H1 (cell line): ENCODE measurements at regions not wholly inside any gene's neighbourhood (a gene's known extent, or its start where the extent isn't known, plus 50 kb on each side); places are given as distances from the start of the nearest gene placed in this dataset.

Source experiments
- CTCF ChIA-PET: fragments of 300-600 bp; sonication (Branson Sonifier 250); formaldehyde crosslinking; loops from one replicate; lab custom pipeline; 2021; ENCODE audit not compliant: partially characterized antibody; lab: Charles Lee
- POLR2A ChIA-PET: fragments of 300-600 bp; sonication (Branson Sonifier 250); formaldehyde crosslinking; loops from one replicate; lab custom pipeline; 2021; ENCODE audit warnings: inconsistent platforms; ENCODE audit not compliant: partially characterized antibody; lab: Charles Lee
- DNase-seq, 2 experiments: peaks; one replicate each; pipeline versions ENCODE4 v3.0.0 to v3.0.0-alpha.2; 2010 to 2022; ENCODE audit warnings: low spot score in 2 of 2, low read depth in 1 of 2, mixed read lengths in 1 of 2
- FAIRE-seq: peaks from 2 replicates; lab custom pipeline; 2011; peaks lifted over from hg19 to GRCh38; lab: Jason Lieb, UNC
- H2AFZ ChIP-seq: 2 replicates; pipeline ENCODE4 v1.8.1; 2012; ENCODE audit warnings: low read length, inconsistent platforms
- H2AK5ac ChIP-seq: 2 replicates; pipeline ENCODE4 v1.6.1; 2013; ENCODE audit warnings: low read depth, low read length
- H2BK120ac ChIP-seq: replicated peaks from 2 replicates; pipeline ENCODE3; 2013; ENCODE audit warnings: low read depth, low read length, inconsistent platforms
- H2BK12ac ChIP-seq: 2 replicates; pipeline ENCODE4 v1.6.1; 2013; ENCODE audit warnings: low read depth, low read length
- H2BK15ac ChIP-seq: 2 replicates; pipeline ENCODE4 v1.6.1; 2013; ENCODE audit warnings: low read length
- H2BK20ac ChIP-seq: 2 replicates; pipeline ENCODE4 v1.6.1; 2013; ENCODE audit warnings: low read length
- H2BK5ac ChIP-seq: 2 replicates; pipeline ENCODE4 v1.6.1; 2013; ENCODE audit warnings: low read depth, low read length
- H3K14ac ChIP-seq: 2 replicates; pipeline ENCODE4 v1.6.1; 2013; ENCODE audit warnings: inconsistent platforms; ENCODE audit not compliant: insufficient read length
- H3K18ac ChIP-seq: 2 replicates; pipeline ENCODE4 v1.6.1; 2013; ENCODE audit warnings: low read length; ENCODE audit errors: extremely low read depth
- H3K23ac ChIP-seq: 2 replicates; pipeline ENCODE4 v1.6.1; 2013; ENCODE audit warnings: inconsistent platforms; ENCODE audit not compliant: insufficient read length
- H3K23me2 ChIP-seq: 2 replicates; pipeline ENCODE4 v1.6.1; 2013; ENCODE audit warnings: low read depth, low read length
- H3K27ac ChIP-seq: 2 replicates; pipeline ENCODE4 v1.6.1; 2011; ENCODE audit warnings: low read depth, low read length, inconsistent platforms
- H3K27me3 ChIP-seq, 4 experiments: replicated peaks in 1 of 4; 1 replicate in 1 of 4; 2 replicates in 3 of 4; pipeline versions ENCODE4 v1.6.1 to v1.8.1; 2011 to 2013; ENCODE audit warnings: low read length in 3 of 4, mild to moderate bottlenecking in 3 of 4, inconsistent platforms in 2 of 4, mixed read lengths in 2 of 4, moderate library complexity in 1 of 4; ENCODE audit not compliant: control insufficient read depth in 3 of 4, insufficient read depth in 3 of 4; ENCODE audit errors: extremely low read depth in 1 of 4
- H3K36me3 ChIP-seq, 4 experiments: 2 replicates each; pipeline versions ENCODE4 v1.6.1 to v1.8.1; 2011 to 2013; ENCODE audit warnings: mild to moderate bottlenecking in 4 of 4, low read length in 3 of 4, moderate library complexity in 2 of 4, control low read depth in 1 of 4, inconsistent platforms in 1 of 4; ENCODE audit not compliant: insufficient read depth in 4 of 4, control insufficient read depth in 2 of 4
- H3K4ac ChIP-seq: replicated peaks from 2 replicates; pipeline ENCODE3; 2013; ENCODE audit warnings: low read length, low read depth, mixed read lengths, inconsistent platforms; ENCODE audit not compliant: insufficient read length
- H3K4me1 ChIP-seq, 4 experiments: replicated peaks in 1 of 4; 1 replicate in 1 of 4; 2 replicates in 3 of 4; pipeline versions ENCODE4 v1.6.1 to v1.8.1; 2011 to 2013; ENCODE audit warnings: low read length in 3 of 4, inconsistent platforms in 2 of 4, mixed read lengths in 1 of 4; ENCODE audit not compliant: insufficient read depth in 4 of 4, control insufficient read depth in 3 of 4
- H3K4me2 ChIP-seq, 2 experiments: 2 replicates each; pipeline versions ENCODE4 v1.6.1 to v1.8.1; 2011 to 2013; ENCODE audit warnings: low read depth in 2 of 2, low read length in 2 of 2, control low read depth in 1 of 2, inconsistent platforms in 1 of 2, mild to moderate bottlenecking in 1 of 2; ENCODE audit not compliant: insufficient read depth in 1 of 2
- H3K4me3 ChIP-seq, 4 experiments: fragments of 200-600, 300-600 bp in 1 of 4; sonication (generic), shearing (Covaris generic), sonication (Bioruptor Twin) in 1 of 4; 2 replicates each; pipeline versions ENCODE4 v1.5.1 to v1.8.1; 2011 to 2016; ENCODE audit warnings: low read length in 4 of 4, low read depth in 3 of 4, control low read depth in 2 of 4, inconsistent platforms in 2 of 4, mild to moderate bottlenecking in 2 of 4, mixed read lengths in 1 of 4, moderate library complexity in 1 of 4; ENCODE audit not compliant: insufficient read depth in 2 of 4; ENCODE audit errors: extremely low read depth in 1 of 4
- H3K56ac ChIP-seq: replicated peaks from 2 replicates; pipeline ENCODE3; 2013; ENCODE audit warnings: low read depth, mild to moderate bottlenecking, mixed read lengths, low read length, inconsistent platforms; ENCODE audit not compliant: insufficient read length
- H3K79me1 ChIP-seq: 2 replicates; pipeline ENCODE4 v1.6.1; 2013; ENCODE audit warnings: low read depth, low read length, control low read depth
- H3K79me2 ChIP-seq, 2 experiments: 2 replicates each; pipeline versions ENCODE4 v1.6.1 to v1.8.1; 2012 to 2013; ENCODE audit warnings: low read length in 2 of 2, mild to moderate bottlenecking in 2 of 2, inconsistent platforms in 1 of 2; ENCODE audit not compliant: insufficient read depth in 2 of 2, control insufficient read depth in 1 of 2
- H3K9ac ChIP-seq, 4 experiments: replicated peaks in 1 of 4; 1 replicate in 1 of 4; 2 replicates in 3 of 4; pipeline versions ENCODE4 v1.6.1 to v1.8.1; 2011 to 2013; ENCODE audit warnings: low read depth in 3 of 4, low read length in 3 of 4, control low read depth in 2 of 4, mild to moderate bottlenecking in 2 of 4, moderate library complexity in 2 of 4, inconsistent platforms in 1 of 4; ENCODE audit errors: extremely low read depth in 1 of 4
- H3K9me3 ChIP-seq, 2 experiments: 2 replicates each; pipeline versions ENCODE4 v1.6.1 to v1.8.1; 2012 to 2013; ENCODE audit warnings: mild to moderate bottlenecking in 2 of 2, moderate library complexity in 2 of 2, control low read depth in 1 of 2, inconsistent platforms in 1 of 2, low read depth in 1 of 2, low read length in 1 of 2, mixed read lengths in 1 of 2; ENCODE audit not compliant: insufficient read depth in 2 of 2
- H4K20me1 ChIP-seq, 2 experiments: replicated peaks in 1 of 2; 2 replicates each; pipeline versions ENCODE3 to v1.8.1; 2011 to 2013; ENCODE audit warnings: inconsistent platforms in 2 of 2, low read length in 2 of 2, mild to moderate bottlenecking in 1 of 2; ENCODE audit not compliant: insufficient read depth in 2 of 2, control insufficient read depth in 1 of 2
- H4K5ac ChIP-seq: 2 replicates; pipeline ENCODE4 v1.6.1; 2013; ENCODE audit warnings: low read length, low read depth, mixed read lengths, inconsistent platforms; ENCODE audit not compliant: insufficient read length
- H4K8ac ChIP-seq: 2 replicates; pipeline ENCODE4 v1.8.0; 2013; ENCODE audit warnings: mild to moderate bottlenecking, moderate library complexity, low read length, inconsistent platforms; ENCODE audit not compliant: insufficient read depth; ENCODE audit errors: extremely low read depth
- H4K91ac ChIP-seq: replicated peaks from 2 replicates; pipeline ENCODE3; 2013; ENCODE audit warnings: low read length, mixed read lengths, inconsistent platforms; ENCODE audit not compliant: insufficient read length
- CBX5 ChIP-seq: fragments of 300-800, 300-1000 bp; sonication (generic); IDR thresholded peaks from 2 replicates; pipeline ENCODE4 v1.7.1; 2016; ENCODE audit warnings: antibody characterized with exemption, low read length, low read depth
- FOSL1 ChIP-seq: IDR thresholded peaks from 2 replicates; pipeline ENCODE4 v1.6.1; 2011; ENCODE audit warnings: mild to moderate bottlenecking, low read depth, low read length, moderate library complexity; ENCODE audit not compliant: insufficient read depth
- GTF2F1 ChIP-seq: IDR thresholded peaks from 2 replicates; pipeline ENCODE4 v1.6.1; 2012; ENCODE audit warnings: low read depth, low read length, improper control_type of control experiment, borderline replicate concordance
- NANOG ChIP-seq: IDR thresholded peaks from 2 replicates; pipeline ENCODE4 v1.6.1; 2011; ENCODE audit warnings: low read length, low read depth, mild to moderate bottlenecking, inconsistent platforms; ENCODE audit not compliant: insufficient read depth, poor library complexity, severe bottlenecking
- NRF1 ChIP-seq: IDR thresholded peaks from 2 replicates; pipeline ENCODE4 v1.6.1; 2011; ENCODE audit warnings: mild to moderate bottlenecking, low read depth, low read length, improper control_type of control experiment
- PHF8 ChIP-seq: fragments of 200-600 bp; sonication (generic); conservative IDR thresholded peaks from 2 replicates; pipeline ENCODE4 v1.7.1; 2012; ENCODE audit warnings: low read depth, mild to moderate bottlenecking, inconsistent platforms, low read length, moderate library complexity
- POU5F1 ChIP-seq: IDR thresholded peaks from 2 replicates; pipeline ENCODE4 v1.6.1; 2011; ENCODE audit warnings: low read depth, mild to moderate bottlenecking, low read length, moderate library complexity
- RAD21 ChIP-seq, 2 experiments: IDR thresholded peaks in 1 of 2; conservative IDR thresholded peaks in 1 of 2; 2 replicates each; pipeline ENCODE4 v1.6.1; 2011; ENCODE audit warnings: low read depth in 2 of 2, low read length in 2 of 2, improper control_type of control experiment in 1 of 2, inconsistent platforms in 1 of 2, mild to moderate bottlenecking in 1 of 2, moderate library complexity in 1 of 2
- RFX5 ChIP-seq: IDR thresholded peaks from 2 replicates; pipeline ENCODE4 v1.6.1; 2011; ENCODE audit warnings: low read depth, low read length, improper control_type of control experiment, borderline replicate concordance
- SP2 ChIP-seq: IDR thresholded peaks from 2 replicates; pipeline ENCODE4 v1.6.1; 2012; ENCODE audit warnings: mild to moderate bottlenecking, low read length, inconsistent platforms
- SUZ12 ChIP-seq: fragments of 200-600 bp; sonication (generic); IDR thresholded peaks from 2 replicates; pipeline ENCODE4 v1.6.1; 2012; ENCODE audit warnings: mild to moderate bottlenecking, inconsistent platforms, low read length, moderate library complexity, mixed read lengths
- TAF7 ChIP-seq: optimal IDR thresholded peaks from 2 replicates; pipeline ENCODE3; 2011; ENCODE audit warnings: low read depth, mild to moderate bottlenecking, inconsistent platforms, low read length, moderate library complexity, borderline replicate concordance
- TF ChIP-seq, protein P1 (sequence below): IDR thresholded peaks from 2 replicates; pipeline ENCODE4 v1.6.1; 2012; ENCODE audit warnings: inconsistent platforms
- TF ChIP-seq, protein P2 (sequence below): IDR thresholded peaks from 2 replicates; pipeline ENCODE4 v1.6.1; 2011; ENCODE audit warnings: low read length, improper control_type of control experiment

DNA sequence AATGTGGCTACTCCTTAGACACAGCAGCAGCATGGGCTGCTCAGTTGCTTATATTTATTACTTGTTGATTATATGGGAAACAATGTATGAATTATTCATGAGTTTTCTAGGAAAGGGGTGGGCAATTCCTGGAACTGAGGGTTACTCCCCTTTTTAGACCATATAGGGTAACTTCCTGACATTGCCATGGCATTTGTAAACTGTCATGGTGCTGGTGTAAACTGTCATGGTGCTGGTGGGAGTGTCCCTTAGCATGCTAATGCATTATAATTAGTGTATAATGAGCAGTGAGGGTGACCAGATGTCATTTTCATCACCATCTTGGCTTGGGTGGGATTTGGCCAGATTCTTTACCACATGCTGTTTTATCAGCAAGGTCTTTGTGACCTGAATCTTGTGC is 734.6 kb upstream of the PTPRD start:
- no peaks in the 10 kb centered on the region for H3K79me2 ChIP-seq
- H2AFZ ChIP-seq: no peak overlapping the region
- H4K8ac ChIP-seq: no peak overlapping the region
- no peak for FAIRE-seq
- no peak overlapping the region for H3K23ac ChIP-seq
- no peak overlapping the region for H3K4me2 ChIP-seq
- H4K20me1 ChIP-seq: no peaks in the 10 kb centered on the region
- H4K91ac ChIP-seq: no peak overlapping the region
- no peak overlapping the region for H4K5ac ChIP-seq
- H3K4me1 ChIP-seq: peaks cover 0 to 5% (median 2%) of the 10 kb centered on the region in 4 experiments; a peak in 2 of 7 replicates
- no peak overlapping the region for H3K9ac ChIP-seq
- no peak overlapping the region for H3K27ac ChIP-seq
- DNase-seq: no peak
- H3K27me3 ChIP-seq: no peaks in the 10 kb centered on the region
- CTCF ChIA-PET: no interaction called here
- no peak overlapping the region for H2BK5ac ChIP-seq
- H2BK20ac ChIP-seq: no peak overlapping the region
- H3K36me3 ChIP-seq: no peaks in the 10 kb centered on the region
- no peak overlapping the region for H3K4me3 ChIP-seq
- H3K18ac ChIP-seq: no peak overlapping the region
- H3K9me3 ChIP-seq: no peaks in the 10 kb centered on the region
- H3K56ac ChIP-seq: no peak overlapping the region
- no peak overlapping the region for H3K4ac ChIP-seq
- H2BK12ac ChIP-seq: no peak overlapping the region
- no peaks in the 10 kb centered on the region for H3K23me2 ChIP-seq
- H2BK15ac ChIP-seq: no peak overlapping the region
- H2AK5ac ChIP-seq: no peak overlapping the region
- H3K79me1 ChIP-seq: no peaks in the 10 kb centered on the region
- no peak overlapping the region for H3K14ac ChIP-seq
- POLR2A ChIA-PET: no interaction called here
- no peak overlapping the region for H2BK120ac ChIP-seq
- TF ChIP-seq RFX5 (no peak), NANOG (no peak), SUZ12 (no peak), SP2 (no peak), NRF1 (no peak), RAD21 (IDR thresholded peaks at IDR 0.05 in 1 of 2, conservative IDR thresholded peaks at IDR 0.05 in 1 of 2; ENCODE audit: low read depth in 2 of 2, low read length in 2 of 2) (no peak), CBX5 (no peak), FOSL1 (no peak), GTF2F1 (no peak), POU5F1 (no peak), TAF7 (no peak), PHF8 (no peak)
- TF ChIP-seq, protein P1, sequence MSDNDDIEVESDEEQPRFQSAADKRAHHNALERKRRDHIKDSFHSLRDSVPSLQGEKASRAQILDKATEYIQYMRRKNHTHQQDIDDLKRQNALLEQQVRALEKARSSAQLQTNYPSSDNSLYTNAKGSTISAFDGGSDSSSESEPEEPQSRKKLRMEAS: no peak
- TF ChIP-seq, protein P2, sequence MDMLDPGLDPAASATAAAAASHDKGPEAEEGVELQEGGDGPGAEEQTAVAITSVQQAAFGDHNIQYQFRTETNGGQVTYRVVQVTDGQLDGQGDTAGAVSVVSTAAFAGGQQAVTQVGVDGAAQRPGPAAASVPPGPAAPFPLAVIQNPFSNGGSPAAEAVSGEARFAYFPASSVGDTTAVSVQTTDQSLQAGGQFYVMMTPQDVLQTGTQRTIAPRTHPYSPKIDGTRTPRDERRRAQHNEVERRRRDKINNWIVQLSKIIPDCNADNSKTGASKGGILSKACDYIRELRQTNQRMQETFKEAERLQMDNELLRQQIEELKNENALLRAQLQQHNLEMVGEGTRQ: no peak
